Mesothelial cell of epicardium (in vitro differentiated cells): ENCODE measurements at regions not wholly inside any gene's neighbourhood (a gene's known extent, or its start where the extent isn't known, plus 50 kb on each side); places are given as distances from the start of the nearest gene placed in this dataset.

Source experiments
- DNase-seq, 2 experiments: peaks; one replicate each; pipeline ENCODE4 v3.0.0; 2021; ENCODE audit warnings: low spot score in 2 of 2; ENCODE audit not compliant: unreplicated experiment in 2 of 2
- H3K27ac Mint-ChIP-seq: 2 replicates; pipeline ENCODE4 v1.8.0; 2021; ENCODE audit warnings: mixed read lengths
- H3K27me3 Mint-ChIP-seq: 2 replicates; pipeline ENCODE4 v1.8.0; 2021; ENCODE audit warnings: low read depth, mixed read lengths
- H3K36me3 Mint-ChIP-seq: 2 replicates; pipeline ENCODE4 v1.8.0; 2021; ENCODE audit warnings: mixed read lengths
- H3K4me1 Mint-ChIP-seq: 2 replicates; pipeline ENCODE4 v1.8.0; 2021; ENCODE audit warnings: mixed read lengths
- H3K4me3 Mint-ChIP-seq: 2 replicates; pipeline ENCODE4 v1.8.0; 2021; ENCODE audit warnings: mild to moderate bottlenecking, moderate library complexity, mixed read lengths
- H3K9me3 Mint-ChIP-seq: 2 replicates; pipeline ENCODE4 v1.8.0; 2021; ENCODE audit warnings: mixed read lengths
- TF ChIP-seq, protein P1 (sequence below): fragments of 200-600 bp; sonication (generic); IDR thresholded peaks from one replicate; pipeline ENCODE4 v1.5.0; 2021; ENCODE audit warnings: antibody characterized with exemption; ENCODE audit not compliant: unreplicated experiment

DNA sequence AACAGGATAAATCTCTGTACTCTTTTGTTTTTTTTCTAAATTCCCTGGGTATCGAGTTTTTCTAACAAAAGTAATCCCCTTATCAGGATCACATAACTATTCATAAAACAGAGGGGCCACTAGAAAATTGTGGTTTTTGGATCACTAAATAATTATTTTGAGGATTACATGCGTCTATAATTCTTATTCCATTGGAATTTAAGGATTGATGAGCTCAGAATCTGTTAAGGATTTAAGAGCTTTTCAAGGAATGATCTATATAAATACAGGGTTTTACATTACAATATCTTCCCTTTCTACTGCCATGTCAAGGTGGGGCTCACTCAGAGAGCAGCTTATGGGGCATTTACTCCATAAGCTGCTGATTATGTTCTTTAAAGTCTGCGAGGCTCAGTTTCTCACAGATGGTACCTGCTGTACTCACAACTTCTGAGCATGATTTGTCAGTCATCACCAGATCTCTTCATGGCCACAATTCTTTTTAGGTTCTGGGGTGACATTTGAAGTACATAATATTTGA, 449.8 kb downstream of the PCDH17 start:
- H3K27ac Mint-ChIP-seq, result no peak overlapping the region
- DNase-seq, result no peak
- no peaks in the 10 kb centered on the region for H3K27me3 Mint-ChIP-seq
- no peaks in the 10 kb centered on the region for H3K4me1 Mint-ChIP-seq
- H3K4me3 Mint-ChIP-seq, result no peak overlapping the region
- TF ChIP-seq, protein P1, sequence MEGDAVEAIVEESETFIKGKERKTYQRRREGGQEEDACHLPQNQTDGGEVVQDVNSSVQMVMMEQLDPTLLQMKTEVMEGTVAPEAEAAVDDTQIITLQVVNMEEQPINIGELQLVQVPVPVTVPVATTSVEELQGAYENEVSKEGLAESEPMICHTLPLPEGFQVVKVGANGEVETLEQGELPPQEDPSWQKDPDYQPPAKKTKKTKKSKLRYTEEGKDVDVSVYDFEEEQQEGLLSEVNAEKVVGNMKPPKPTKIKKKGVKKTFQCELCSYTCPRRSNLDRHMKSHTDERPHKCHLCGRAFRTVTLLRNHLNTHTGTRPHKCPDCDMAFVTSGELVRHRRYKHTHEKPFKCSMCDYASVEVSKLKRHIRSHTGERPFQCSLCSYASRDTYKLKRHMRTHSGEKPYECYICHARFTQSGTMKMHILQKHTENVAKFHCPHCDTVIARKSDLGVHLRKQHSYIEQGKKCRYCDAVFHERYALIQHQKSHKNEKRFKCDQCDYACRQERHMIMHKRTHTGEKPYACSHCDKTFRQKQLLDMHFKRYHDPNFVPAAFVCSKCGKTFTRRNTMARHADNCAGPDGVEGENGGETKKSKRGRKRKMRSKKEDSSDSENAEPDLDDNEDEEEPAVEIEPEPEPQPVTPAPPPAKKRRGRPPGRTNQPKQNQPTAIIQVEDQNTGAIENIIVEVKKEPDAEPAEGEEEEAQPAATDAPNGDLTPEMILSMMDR, result no peak
- H3K36me3 Mint-ChIP-seq, result no peaks in the 10 kb centered on the region
- no peaks in the 10 kb centered on the region for H3K9me3 Mint-ChIP-seq

DNA sequence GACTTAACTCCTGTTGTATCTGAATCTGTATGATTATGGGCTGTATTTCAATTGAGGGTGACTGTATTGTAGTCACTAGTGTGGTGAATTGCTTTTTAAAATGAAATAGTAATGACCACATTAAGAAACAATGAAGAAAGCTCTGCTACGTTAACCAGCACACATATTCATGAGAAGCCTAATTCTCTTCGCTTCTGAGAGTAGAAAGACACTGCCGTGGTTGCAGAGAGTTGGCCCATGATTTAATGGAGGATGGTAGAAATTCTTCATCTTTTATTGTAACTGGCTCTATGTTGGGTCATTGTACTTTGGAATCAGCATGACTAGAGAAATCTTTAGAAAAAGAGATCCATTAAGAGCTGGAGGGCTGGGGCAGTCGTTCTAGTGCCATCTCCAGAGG, 451.5 kb downstream of the PCDH17 start:
- no peak overlapping the region for H3K4me3 Mint-ChIP-seq
- H3K36me3 Mint-ChIP-seq, result no peaks in the 10 kb centered on the region
- no peak for DNase-seq
- TF ChIP-seq, protein P1, result no peak
- H3K4me1 Mint-ChIP-seq, result peaks cover 3% of the 10 kb centered on the region
- no peaks in the 10 kb centered on the region for H3K27me3 Mint-ChIP-seq
- H3K9me3 Mint-ChIP-seq, result no peaks in the 10 kb centered on the region
- H3K27ac Mint-ChIP-seq, result no peak overlapping the region

DNA sequence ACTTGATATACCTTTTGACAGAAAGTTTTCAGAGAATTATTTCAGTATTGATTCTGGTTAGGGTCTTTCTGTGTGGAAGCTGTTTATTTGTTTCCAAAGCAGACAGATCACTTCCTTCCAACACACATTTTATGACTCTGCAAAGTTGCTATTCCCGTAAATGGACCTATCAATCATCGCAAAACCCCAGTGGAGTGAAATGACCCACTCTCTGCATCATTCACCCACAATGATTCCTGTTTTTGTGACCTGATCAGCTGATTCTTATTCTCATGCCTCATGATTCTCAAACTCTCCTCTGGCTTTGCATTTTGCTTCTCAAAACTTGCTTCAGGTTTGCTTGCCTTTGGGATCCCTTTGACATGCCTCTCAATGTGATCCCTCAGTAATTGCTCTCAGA, 453.7 kb downstream of the PCDH17 start:
- Mint-ChIP-seq H3K9me3 (no peaks in the 10 kb centered on the region), H3K4me3 (no peak overlapping the region), H3K36me3 (no peaks in the 10 kb centered on the region), H3K4me1 (peaks cover 3% of the 10 kb centered on the region), H3K27me3 (no peaks in the 10 kb centered on the region), H3K27ac (no peak overlapping the region)
- DNase-seq, result no peak
- TF ChIP-seq, protein P1, result no peak

DNA sequence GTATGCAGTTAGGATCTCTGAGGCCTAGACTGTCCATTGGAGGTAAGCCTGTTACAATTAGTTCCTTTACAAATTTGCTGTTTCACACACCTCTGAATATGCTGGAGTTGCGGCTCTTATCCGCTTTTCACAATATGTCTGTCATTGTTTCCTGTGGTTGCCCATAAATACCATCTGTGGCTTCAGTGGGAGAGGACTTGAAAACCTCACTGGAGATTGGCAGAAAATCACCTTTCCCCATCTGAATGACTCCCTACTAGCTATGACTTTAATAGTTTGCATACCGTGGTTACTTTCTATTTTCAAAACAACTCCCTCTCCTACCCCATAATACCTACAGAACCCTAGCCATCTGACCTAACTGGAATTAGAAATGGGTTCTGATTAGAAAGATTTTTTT, 454.3 kb downstream of the PCDH17 start:
- DNase-seq, result no peak
- Mint-ChIP-seq H3K4me3 (no peak overlapping the region), H3K27me3 (no peaks in the 10 kb centered on the region), H3K9me3 (no peaks in the 10 kb centered on the region), H3K36me3 (no peaks in the 10 kb centered on the region), H3K27ac (no peak overlapping the region), H3K4me1 (peaks cover 3% of the 10 kb centered on the region)
- TF ChIP-seq, protein P1, result no peak

DNA sequence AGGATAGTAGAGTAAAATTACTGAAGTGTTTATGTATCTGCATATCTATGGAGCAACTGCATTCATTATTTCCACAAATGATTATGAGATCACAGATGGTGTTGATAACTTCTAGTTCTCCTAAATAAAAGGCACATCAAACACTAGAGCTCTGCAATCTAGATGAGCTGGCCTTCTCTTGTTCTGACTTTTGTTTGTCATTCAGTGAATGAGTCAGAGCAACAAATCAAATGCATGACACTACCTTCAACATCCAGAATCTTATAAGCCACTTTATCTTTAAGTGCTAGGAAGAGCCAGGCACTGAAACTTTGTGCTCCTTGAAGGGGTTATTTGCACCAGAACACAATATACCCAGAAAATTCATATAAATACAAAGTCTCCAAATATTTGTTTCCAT, 456.0 kb downstream of the PCDH17 start:
- no peaks in the 10 kb centered on the region for H3K36me3 Mint-ChIP-seq
- no peak for DNase-seq
- H3K27me3 Mint-ChIP-seq, result no peaks in the 10 kb centered on the region
- H3K4me3 Mint-ChIP-seq, result no peak overlapping the region
- no peaks in the 10 kb centered on the region for H3K9me3 Mint-ChIP-seq
- TF ChIP-seq, protein P1, result no peak
- H3K27ac Mint-ChIP-seq, result no peak overlapping the region
- H3K4me1 Mint-ChIP-seq, result peaks cover 3% of the 10 kb centered on the region

DNA sequence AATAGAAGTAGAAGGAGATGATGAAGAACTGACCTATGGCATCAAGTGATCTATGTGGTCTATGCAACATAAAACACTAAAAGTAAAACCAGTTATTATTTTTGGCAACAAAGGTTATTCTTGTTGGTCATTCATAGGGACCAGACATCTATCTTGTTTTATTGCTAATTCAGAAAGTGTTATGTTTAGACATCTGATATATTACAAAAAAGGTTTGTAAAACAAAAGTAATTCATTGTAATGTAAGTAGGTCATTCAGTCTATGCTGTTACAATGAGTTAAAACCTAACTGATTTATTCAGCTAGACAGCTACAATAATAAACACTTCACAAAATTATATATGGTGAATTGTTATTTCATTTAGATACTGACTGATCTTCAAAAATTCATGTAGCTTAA, 461.9 kb downstream of the PCDH17 start:
- DNase-seq, result no peak
- Mint-ChIP-seq H3K36me3 (no peaks in the 10 kb centered on the region), H3K27ac (no peak overlapping the region), H3K4me1 (no peaks in the 10 kb centered on the region), H3K4me3 (no peak overlapping the region), H3K27me3 (no peaks in the 10 kb centered on the region), H3K9me3 (peaks cover 7% of the 10 kb centered on the region)
- TF ChIP-seq, protein P1, result no peak
